Lung microvascular endothelial cell (primary cell): ENCODE measurements at regions not wholly inside any gene's neighbourhood (a gene's known extent, or its start where the extent isn't known, plus 50 kb on each side); places are given as distances from the start of the nearest gene placed in this dataset.

Experiments used
- DNase-seq, 2 donors: peaks; one replicate each; pipeline versions ENCODE4 v3.0.0 to v3.0.0-alpha.2; 2010; ENCODE audit warnings: low read depth in 2 of 2

- no peak for DNase-seq
Observed at GRCh38 chrX:98568795-98569194, 1685.1 kb downstream of the RPA4 start.

- no peak for DNase-seq
Observed at GRCh38 chrX:98605941-98606340, 1722.2 kb downstream of the RPA4 start.

GRCh38 chrX:98607739-98608138, 1724.0 kb downstream of the RPA4 start:
- DNase-seq, result no peak

GRCh38 chrX:98627645-98628044, 1743.9 kb downstream of the RPA4 start:
- DNase-seq, result no peak

GRCh38 chrX:98637451-98637850, 1753.7 kb downstream of the RPA4 start:
- no peak for DNase-seq

DNA sequence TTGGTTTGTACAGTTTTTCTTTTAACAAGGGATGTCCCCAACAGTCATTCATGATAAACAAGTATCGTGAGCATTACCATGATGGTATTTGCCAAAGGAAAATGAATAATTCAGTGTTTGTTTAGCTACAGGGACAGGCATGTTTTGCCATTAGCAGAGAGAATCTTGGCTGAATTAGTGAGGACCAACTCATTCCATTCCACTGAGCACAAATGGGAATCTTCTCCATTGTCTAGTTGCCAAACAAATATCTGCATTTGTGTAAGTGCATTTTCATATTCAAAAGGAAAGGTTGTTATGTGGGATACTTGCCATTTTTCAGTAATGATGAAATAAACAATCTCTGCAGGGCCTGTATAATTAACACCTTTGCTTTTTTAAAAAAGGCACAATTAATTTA, 1762.6 kb downstream of the RPA4 start:
- DNase-seq, result no peak

- DNase-seq, result no peak
Observed at GRCh38 chrX:98654565-98654964, 1755.5 kb downstream of the PCDH19 start.
